BJ (cell line): ENCODE measurements at regions not wholly inside any gene's neighbourhood (a gene's known extent, or its start where the extent isn't known, plus 50 kb on each side); places are given as distances from the start of the nearest gene placed in this dataset.

Experiments
- CTCF ChIA-PET: fragments of 350-600 bp; formaldehyde crosslinking; extraction: SDS; loops from one replicate; lab custom pipeline; 2021; ENCODE audit warnings: antibody characterized with exemption, inconsistent platforms; lab: Yijun Ruan, JAX
- POLR2A ChIA-PET: fragments of 300-600 bp; sonication (Branson Sonifier 250); formaldehyde crosslinking; extraction: SDS; loops from one replicate; lab custom pipeline; 2021; ENCODE audit warnings: antibody characterized with exemption; lab: Charles Lee
- DNase-seq: peaks from one replicate; pipeline ENCODE4 v3.0.0-alpha.2; 2011; ENCODE audit warnings: low read depth
- H3K27me3 ChIP-seq: 2 replicates; pipeline ENCODE4 v1.6.0; 2011; ENCODE audit warnings: low read length; ENCODE audit not compliant: control insufficient read depth, insufficient read depth
- H3K36me3 ChIP-seq: 2 replicates; pipeline ENCODE4 v1.5.1; 2011; ENCODE audit warnings: low read length; ENCODE audit not compliant: control insufficient read depth, insufficient read depth
- H3K4me3 ChIP-seq: 2 replicates; pipeline ENCODE4 v1.5.1; 2011; ENCODE audit warnings: low read depth, mild to moderate bottlenecking, control low read depth, low read length
- TF ChIP-seq, protein P1 (sequence below): IDR thresholded peaks from 2 replicates; pipeline ENCODE4 v1.5.1; 2011; ENCODE audit warnings: low read depth, mild to moderate bottlenecking, control low read depth, inconsistent platforms, low read length, moderate library complexity; ENCODE audit not compliant: insufficient read depth

DNA sequence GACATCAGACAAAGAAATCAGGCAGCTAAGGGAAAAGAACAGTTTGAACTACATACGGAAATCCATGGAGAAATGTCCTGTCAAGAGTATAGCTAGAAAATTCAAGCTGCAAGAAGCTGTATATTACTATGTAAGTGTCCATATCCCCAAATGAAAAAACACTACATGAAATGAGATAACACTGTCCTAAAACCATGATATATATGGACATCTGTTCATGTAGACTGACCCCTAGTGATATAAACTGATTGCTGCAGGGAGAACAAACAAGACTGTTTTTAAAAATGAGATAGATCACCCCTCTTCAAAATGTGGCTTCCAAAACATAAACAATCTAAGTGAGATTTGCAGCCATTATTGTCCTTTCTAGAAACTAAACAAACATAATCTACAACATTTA lies 985.6 kb downstream of the EPHA3 start:
- H3K4me3 ChIP-seq, result no peak overlapping the region
- H3K27me3 ChIP-seq, result no peaks in the 10 kb centered on the region
- no peak for DNase-seq
- ChIA-PET POLR2A (no interaction called here), CTCF (no interaction called here)
- TF ChIP-seq, protein P1, sequence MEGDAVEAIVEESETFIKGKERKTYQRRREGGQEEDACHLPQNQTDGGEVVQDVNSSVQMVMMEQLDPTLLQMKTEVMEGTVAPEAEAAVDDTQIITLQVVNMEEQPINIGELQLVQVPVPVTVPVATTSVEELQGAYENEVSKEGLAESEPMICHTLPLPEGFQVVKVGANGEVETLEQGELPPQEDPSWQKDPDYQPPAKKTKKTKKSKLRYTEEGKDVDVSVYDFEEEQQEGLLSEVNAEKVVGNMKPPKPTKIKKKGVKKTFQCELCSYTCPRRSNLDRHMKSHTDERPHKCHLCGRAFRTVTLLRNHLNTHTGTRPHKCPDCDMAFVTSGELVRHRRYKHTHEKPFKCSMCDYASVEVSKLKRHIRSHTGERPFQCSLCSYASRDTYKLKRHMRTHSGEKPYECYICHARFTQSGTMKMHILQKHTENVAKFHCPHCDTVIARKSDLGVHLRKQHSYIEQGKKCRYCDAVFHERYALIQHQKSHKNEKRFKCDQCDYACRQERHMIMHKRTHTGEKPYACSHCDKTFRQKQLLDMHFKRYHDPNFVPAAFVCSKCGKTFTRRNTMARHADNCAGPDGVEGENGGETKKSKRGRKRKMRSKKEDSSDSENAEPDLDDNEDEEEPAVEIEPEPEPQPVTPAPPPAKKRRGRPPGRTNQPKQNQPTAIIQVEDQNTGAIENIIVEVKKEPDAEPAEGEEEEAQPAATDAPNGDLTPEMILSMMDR, result peak; percentile 46
- no peaks in the 10 kb centered on the region for H3K36me3 ChIP-seq

DNA sequence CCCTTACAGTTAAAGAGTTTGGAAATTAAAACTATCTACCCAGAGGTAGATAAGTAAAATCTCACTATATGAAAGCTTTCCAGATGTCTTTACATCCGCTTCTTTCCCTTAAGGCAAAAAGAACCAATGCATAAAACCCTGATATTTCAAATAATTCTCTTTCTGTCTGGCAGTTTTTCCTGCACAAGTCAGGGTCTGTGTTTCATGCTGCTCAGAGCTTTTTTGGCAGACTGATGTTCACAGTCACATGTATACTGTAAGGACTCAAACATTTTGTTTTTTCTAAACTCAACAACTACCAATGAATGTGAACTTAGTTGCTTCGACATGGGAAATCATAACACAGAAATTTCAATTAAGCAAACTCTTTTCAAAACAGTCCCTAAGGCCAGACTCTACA lies 988.4 kb downstream of the EPHA3 start:
- DNase-seq, result no peak
- Histone ChIP-seq H3K36me3 (no peaks in the 10 kb centered on the region), H3K4me3 (no peak overlapping the region), H3K27me3 (no peaks in the 10 kb centered on the region)
- TF ChIP-seq, protein P1, result no peak
- POLR2A ChIA-PET, result no interaction called here
- CTCF ChIA-PET, result interaction anchor here (0.6 kb wide), 1 partner anchor 97 kb away, joined by 3 read pairs; no protein-coding TSS in a partner anchor

DNA sequence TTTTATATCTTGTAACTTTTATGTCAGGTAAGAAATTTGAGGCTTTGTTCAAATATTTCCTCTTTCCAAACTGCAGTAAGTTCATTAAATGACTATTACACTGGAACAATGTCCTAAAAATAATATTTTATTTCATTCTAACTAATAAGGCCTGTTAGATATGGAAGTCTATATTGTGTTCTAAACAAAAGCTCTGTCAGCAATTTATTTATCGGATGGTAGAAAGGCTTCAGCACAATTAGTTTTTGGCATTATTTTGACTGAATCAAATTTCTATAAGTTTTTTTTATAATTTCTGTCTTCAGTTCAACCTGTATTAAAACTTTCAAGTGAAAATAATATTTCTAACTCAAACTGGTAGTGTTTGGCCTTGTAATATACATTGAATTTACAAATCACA lies 992.1 kb downstream of the EPHA3 start:
- DNase-seq, result no peak
- TF ChIP-seq, protein P1, result no peak
- Histone ChIP-seq H3K4me3 (no peak overlapping the region), H3K27me3 (no peaks in the 10 kb centered on the region), H3K36me3 (no peaks in the 10 kb centered on the region)
- POLR2A ChIA-PET, result no interaction called here
- CTCF ChIA-PET, result no interaction called here

DNA sequence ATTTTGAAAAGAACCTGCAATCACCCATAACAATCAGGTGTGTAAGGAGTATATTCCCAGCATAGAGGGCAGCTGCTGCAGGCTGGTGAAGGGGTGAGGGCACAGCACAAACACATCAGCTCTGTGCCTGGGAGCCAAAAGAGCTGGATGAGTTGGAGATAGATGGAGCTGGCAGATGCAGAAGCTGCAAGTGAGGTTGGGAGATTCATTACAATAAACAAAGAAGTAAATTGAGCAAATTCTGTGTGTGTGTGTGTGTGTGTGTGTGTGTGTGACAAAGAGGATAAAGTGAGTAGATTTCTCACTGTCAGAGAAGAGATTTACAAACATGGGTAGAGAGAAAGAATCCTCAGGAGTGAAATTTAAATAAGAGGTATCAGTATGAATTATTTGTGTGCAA lies 994.7 kb downstream of the EPHA3 start:
- ChIA-PET POLR2A (no interaction called here), CTCF (no interaction called here)
- Histone ChIP-seq H3K4me3 (no peak overlapping the region), H3K27me3 (no peaks in the 10 kb centered on the region), H3K36me3 (no peaks in the 10 kb centered on the region)
- TF ChIP-seq, protein P1, result no peak
- DNase-seq, result no peak

DNA sequence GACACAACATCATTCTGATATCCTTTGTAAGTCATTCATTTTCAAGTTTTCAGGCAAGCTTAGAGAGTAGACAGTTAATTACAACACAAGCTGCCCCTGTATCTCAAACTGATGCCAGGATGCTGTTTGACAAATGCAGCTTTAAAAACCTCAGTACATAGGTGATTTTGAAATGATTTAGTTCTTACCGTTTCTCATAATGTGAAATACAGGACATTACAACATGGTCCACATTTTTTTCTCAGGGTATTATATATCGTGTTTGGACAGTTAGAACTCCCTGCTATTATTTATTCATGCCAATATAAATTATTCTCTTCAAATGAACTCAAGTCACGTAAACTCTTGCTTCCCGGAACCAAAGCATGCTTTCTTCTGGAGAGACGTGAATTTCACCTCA lies 1013.9 kb downstream of the EPHA3 start:
- TF ChIP-seq, protein P1, result no peak
- ChIA-PET POLR2A (no interaction called here), CTCF (no interaction called here)
- no peak overlapping the region for H3K4me3 ChIP-seq
- no peaks in the 10 kb centered on the region for H3K36me3 ChIP-seq
- H3K27me3 ChIP-seq, result no peaks in the 10 kb centered on the region
- no peak for DNase-seq
